HG03066 (cell line): ENCODE measurements at regions not wholly inside any gene's neighbourhood (a gene's known extent, or its start where the extent isn't known, plus 50 kb on each side); places are given as distances from the start of the nearest gene placed in this dataset.

Experiments used
- ATAC-seq: cut with Tn5 transposase; IDR thresholded peaks from one replicate; pipeline ENCODE4 v1.9.1; 2021; ENCODE audit warnings: low read depth; ENCODE audit not compliant: unreplicated experiment

GRCh38 chr1:90782046-90782445 is 64.9 kb upstream of the BARHL2 start:
- ATAC-seq: no peak

GRCh38 chr1:90781534-90781933 is 64.4 kb upstream of the BARHL2 start:
- ATAC-seq: no peak

- no peak for ATAC-seq
Measured at GRCh38 chr1:90780981-90781380, 63.9 kb upstream of the BARHL2 start.

- ATAC-seq: no peak
Measured at GRCh38 chr1:90779573-90779972, 62.5 kb upstream of the BARHL2 start.

- ATAC-seq: no peak
Measured at GRCh38 chr1:90778486-90778885, 61.4 kb upstream of the BARHL2 start.

GRCh38 chr1:90773812-90774211 is 56.7 kb upstream of the BARHL2 start:
- no peak for ATAC-seq

- ATAC-seq: no peak
Measured at GRCh38 chr1:90768826-90769225, 51.7 kb upstream of the BARHL2 start.

- ATAC-seq: no peak
Measured at GRCh38 chr1:90768098-90768497, 51.0 kb upstream of the BARHL2 start.
